C1 segment of cervical spinal cord (tissue), 14 donors: ENCODE measurements at regions not wholly inside any gene's neighbourhood (a gene's known extent, or its start where the extent isn't known, plus 50 kb on each side); places are given as distances from the start of the nearest gene placed in this dataset.
A peak's percentile ranks its signal among the peaks of the same experiment; 100 is the strongest.
"Not testable (repeated sequence)": the region's sequence is repeated elsewhere in the genome, so short reads cannot be mapped to it uniquely, and the experiment has no call there.

Experiments
- DNase-seq, 14 donors: peaks; one replicate each; lab custom pipeline; 2025; lab: John Stamatoyannopoulos, UW

DNA sequence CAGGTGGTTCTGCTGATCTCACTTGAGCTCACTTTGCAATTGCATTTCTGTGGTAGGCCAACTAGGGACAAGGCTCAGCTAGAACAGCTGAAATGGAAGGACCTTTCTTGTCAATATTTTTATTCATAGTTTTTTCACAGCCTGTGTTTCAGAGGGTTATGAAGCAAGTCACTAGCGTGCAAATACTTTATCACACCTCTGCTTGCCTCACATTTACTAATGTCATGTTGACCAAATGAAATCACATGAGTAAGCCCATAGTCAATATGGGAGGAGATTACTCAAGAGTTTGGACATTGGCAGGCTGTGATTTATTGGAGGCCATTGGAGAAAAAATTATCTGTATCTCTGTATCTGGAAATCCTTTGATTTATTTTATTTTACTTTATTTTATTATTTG, 628.3 kb upstream of the EPHA5 start:
- no peak for DNase-seq

GRCh38 chr4:66297703-66298102, 627.4 kb upstream of the EPHA5 start:
- no peak for DNase-seq

DNA sequence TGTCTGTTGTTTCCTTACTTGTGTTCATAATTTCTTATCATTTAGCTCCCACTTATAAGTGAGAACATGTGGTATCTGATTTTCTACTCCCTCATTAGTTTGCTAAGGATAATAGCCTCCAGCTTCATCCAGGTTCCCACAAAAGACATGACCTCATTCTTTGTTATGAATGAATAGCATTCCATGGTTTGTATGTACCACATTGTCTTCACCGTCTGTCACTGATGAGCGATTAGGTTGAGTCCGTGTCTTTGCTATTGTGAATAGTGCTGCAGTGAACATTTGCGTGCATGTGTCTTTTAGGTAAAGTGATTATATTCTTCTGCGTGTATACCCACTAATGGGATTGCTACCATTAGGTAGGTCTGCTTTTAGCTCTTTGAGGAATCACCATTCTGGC, 624.3 kb upstream of the EPHA5 start:
- no peak for DNase-seq

DNA sequence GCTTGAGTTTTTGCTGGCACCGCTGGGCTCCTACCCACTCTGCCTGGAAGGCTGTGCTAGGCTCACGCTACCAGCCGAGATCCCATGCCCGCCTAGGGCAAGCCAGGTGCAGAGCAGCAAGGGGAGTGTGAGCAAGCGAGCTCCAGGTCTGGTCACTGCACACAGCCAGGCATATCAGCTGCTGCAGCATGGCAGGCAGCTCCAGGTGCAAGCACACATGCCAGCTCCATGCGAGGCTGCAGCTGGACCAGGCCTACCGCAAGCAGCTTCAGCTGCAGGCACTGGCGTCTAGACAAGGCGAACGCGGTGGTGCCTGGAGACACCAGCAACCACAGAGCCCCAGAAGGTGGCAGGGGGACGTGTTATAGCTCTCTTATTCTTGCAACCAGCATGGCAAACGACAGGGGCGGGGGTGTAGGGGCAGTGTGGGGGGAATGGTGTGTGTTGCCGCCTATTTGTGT, 614.7 kb upstream of the EPHA5 start:
- DNase-seq, result no peak

DNA sequence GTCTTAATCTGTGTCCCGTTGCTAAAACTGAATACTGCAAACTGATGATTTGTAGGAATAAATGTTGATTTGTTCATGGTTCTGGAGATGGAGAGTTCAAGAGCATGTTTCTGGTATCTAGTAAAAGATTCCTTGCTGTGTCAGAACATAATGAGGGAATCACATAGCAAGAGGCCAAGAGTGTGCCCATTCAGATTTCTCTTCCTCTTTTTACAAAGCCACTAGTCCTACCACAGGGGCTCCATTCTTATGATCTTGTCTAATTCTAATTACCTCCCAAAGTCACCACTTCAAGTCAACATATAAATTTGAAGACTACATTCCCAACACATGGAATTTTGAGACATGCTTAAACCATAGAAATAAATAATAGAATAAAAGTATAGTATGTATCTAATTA, 608.8 kb upstream of the EPHA5 start:
- no peak for DNase-seq

DNA sequence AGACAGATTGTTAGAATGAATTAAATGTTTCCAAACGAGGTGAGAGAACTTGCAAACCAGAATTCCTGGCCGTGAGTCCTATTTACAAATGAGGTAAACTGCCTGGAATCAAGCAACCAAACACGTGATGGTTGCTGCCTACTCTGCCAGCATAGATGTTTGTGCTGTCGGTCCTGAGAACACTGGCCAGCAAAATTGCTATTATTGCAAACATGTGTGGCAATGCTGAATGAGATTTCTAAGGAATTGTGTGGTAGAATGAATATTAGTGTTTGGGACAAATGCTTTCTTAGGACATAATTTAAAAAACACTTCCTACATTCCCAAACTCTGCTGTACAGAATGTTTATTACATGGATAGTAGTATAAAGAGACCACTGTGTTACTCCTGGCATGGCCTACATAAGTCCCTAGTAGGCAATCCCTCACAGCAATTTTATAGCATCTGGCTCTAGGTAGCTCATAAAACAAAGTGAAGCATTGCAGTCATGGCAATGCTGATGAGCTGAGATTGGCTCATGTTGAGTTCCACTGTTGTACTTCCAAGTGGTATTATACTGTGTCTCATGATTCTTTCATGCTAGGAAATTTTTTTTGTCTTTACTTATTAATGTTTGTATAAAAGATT, 605.2 kb upstream of the EPHA5 start:
- DNase-seq, result peak in 3 of 14 donors; percentile 1 to 9 (median 6)

- no peak for DNase-seq
Measured at GRCh38 chr4:66273110-66273509, 602.8 kb upstream of the EPHA5 start.

- not testable (repeated sequence) for DNase-seq
Measured at GRCh38 chr4:66270356-66270755, 600.1 kb upstream of the EPHA5 start.

GRCh38 chr4:66266554-66266953, 596.3 kb upstream of the EPHA5 start:
- DNase-seq, result not testable (repeated sequence)

DNA sequence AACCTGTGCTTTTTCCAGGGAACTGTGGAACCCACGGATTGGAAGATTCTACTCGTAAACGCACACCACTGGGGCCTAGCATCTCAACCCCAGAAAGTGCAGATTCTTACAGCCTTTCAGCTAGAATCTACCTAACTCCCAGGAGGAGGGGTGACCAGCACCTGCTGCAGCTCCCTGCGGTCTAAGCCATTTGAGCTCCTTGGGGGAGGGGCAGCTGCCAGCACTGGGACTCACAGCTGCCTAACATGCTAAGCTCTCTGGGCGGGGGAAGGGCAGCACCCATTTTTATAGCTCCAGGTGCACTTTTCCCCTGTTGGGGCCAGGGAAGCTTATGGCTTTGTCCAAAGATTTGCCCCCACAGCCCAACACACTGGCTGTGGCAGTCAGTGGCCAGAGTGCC, 595.7 kb upstream of the EPHA5 start:
- DNase-seq, result no peak

DNA sequence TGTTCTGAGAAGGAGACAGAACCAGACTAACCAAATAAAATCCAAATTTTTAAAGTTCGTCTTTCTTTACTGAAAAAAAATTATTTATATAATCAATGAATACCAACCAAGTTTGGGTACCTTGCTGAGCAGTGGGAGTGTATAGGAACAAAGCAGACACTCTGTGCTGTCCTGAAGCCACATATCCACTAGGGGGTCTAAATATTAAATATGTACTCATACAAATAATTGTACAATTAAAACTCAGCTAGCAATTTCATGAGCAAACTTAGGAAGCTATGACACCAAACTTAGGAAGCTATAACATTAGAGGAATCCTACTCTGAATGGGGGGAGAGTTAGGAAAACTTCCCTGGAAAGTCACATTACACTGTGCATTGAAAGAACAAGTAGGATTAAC, 582.0 kb upstream of the EPHA5 start:
- no peak for DNase-seq

DNA sequence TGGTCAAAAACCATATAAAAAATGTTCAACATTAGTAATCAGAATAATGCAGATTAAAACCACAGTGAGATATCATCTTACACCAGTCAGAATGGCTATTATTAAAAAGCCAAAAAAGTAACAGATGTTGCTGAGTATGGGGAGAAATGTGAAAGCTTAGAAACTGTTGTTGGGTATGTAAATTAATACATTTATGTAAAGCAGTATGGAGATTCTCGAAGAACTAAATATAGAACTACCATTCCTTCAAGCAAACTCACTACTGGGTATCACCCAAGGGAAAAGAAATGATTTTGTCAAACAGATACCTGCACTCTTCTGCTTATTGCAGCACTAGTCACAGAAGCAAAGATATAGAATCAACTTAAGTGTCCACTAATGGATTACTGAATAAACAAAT, 576.4 kb upstream of the EPHA5 start:
- DNase-seq, result no peak

GRCh38 chr4:66235876-66236275, 565.6 kb upstream of the EPHA5 start:
- no peak for DNase-seq

DNA sequence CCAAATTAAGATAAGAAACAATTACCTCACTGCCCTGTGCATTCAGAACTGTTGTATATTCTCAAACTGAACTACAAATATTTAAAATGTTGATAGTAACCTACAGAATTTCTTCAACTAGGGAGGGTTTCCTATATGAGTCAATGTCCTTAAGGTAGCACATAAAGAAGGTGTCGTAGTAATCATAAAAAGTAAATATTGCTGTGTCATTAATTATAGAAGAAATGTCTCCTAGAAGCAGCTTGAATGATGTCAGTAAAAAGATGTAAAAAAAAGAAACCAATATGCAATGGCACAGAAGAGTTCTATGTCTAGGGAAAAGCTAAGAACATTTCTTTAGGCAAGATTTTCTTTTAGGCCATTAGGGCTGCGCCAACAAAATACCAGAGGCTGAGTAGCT, 559.6 kb upstream of the EPHA5 start:
- DNase-seq, result no peak

DNA sequence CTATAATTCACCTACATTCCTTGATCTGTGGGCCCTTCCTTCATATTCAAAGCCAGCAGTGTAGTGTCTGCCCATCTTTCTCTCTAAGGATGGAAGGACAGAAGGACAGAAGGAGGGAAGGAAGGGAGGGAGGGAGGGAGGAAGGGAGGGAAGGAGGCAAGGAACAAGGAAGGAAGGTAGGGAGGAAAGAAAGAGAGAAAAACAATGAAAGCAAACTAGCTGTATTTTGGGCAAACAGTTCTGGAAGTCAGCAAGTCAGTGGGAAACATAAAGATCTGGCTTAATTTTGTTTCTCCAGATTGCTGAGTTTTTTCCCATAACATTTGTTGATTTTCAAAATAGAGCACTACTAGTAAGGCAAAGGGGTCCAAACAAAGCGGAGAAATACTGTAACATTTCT, 555.2 kb upstream of the EPHA5 start:
- DNase-seq, result no peak

- DNase-seq, result no peak
Measured at GRCh38 chr4:66223068-66223703, 552.9 kb upstream of the EPHA5 start.

DNA sequence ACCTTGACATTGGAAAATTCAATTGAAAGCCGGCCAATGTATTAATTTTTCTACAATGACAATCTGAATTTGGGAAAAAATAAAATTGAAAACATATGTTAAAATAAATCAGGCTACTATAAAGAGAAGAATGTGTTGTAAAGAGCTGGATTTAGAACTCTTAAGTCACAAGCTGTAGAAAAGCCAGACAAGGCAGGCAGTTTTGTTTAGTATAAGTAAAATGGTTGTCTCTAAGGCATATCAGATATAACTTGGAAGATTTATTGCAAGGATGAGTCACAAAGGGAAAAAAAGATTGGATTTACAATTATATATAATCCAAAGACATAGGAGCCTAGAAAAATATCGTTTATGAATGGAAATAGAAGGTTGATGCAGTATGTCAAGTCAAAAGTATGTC, 549.1 kb upstream of the EPHA5 start:
- DNase-seq, result no peak

DNA sequence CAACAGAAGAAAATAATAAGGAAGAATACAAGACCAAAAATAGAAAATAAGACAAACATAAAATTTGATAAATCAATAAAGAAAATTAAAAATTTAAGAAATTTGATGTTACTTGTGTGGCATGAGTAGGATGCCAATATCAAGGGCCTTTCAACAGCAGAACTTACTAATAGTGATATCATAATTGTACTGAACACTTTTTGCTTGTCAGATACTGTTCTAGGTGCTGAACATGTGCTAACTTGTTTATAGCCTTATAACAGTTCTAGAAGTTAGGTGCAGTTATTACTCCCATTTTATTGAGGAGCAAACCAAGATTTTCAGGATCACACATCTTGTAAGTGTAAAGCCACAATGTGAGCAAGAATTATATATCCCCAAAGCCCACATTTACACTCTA, 546.0 kb upstream of the EPHA5 start:
- no peak for DNase-seq

- DNase-seq, result no peak
Measured at GRCh38 chr4:66212489-66212888, 542.2 kb upstream of the EPHA5 start.

GRCh38 chr4:66204534-66205247, 534.4 kb upstream of the EPHA5 start:
- no peak for DNase-seq

DNA sequence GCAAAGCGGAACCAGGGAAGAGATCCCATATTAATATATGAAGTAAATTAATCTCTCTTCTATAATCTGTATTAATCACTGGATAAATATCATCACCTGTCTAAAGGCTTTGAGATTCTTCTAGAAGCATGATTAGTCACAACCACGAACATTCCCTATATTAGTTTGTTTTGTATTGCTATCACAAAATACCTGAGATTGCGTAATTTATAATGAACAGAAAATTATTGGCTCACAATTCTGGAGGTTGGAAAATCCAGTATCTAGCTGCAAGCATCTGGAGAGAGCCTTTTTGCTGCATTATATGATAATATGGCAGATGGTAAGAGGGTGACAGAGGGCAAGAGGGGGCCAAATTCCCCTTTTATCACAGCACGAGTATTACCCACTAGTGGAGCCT, 532.6 kb upstream of the EPHA5 start:
- no peak for DNase-seq

DNA sequence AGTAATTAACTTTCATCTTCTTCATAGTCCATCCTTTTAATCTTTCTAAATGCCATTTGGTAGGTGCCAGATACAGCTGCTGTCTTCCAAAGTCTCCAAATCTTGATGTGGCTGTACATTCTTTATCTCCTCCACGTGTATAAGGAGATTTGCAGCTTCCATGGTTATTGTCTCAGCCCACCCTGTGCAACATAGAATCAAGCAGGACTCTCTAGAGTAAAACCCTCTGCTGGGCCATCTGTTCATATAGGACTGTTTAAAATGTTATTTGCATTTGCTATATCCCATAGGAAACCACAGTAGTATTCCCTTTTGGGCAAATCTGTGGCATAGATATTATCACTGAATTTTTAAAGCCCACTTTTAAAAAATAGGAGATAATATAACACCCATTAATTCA, 527.2 kb upstream of the EPHA5 start:
- no peak for DNase-seq

GRCh38 chr4:66193487-66193886, 523.2 kb upstream of the EPHA5 start:
- no peak for DNase-seq
